ENCODE measurements at regions not wholly inside any gene's neighbourhood (a gene's known extent, or its start where the extent isn't known, plus 50 kb on each side); places are given as distances from the start of the nearest gene placed in this dataset.

- TF ChIP-seq EP300 (IDR thresholded peaks at IDR 0.05; ENCODE audit: low read depth) = no peak
- no peak for TF ChIP-seq CTCF (IDR thresholded peaks at IDR 0.05)
- no peak for TF ChIP-seq POLR2A (IDR thresholded peaks at IDR 0.05)
Observed at GRCh38 chr19:31761281-31761913, 412.2 kb upstream of the TSHZ3 start.

All from transverse colon (tissue), 3 donors.